ENCODE measurements at regions not wholly inside any gene's neighbourhood (a gene's known extent, or its start where the extent isn't known, plus 50 kb on each side); places are given as distances from the start of the nearest gene placed in this dataset.

GRCh38 chr20:57866250-57867106, 156.7 kb upstream of the PMEPA1 start:
- Histone ChIP-seq H3K4me2 (ENCODE audit: control insufficient read depth, insufficient read depth) (no peak overlapping the region), H3K9me3 (replicated peaks; ENCODE audit: control insufficient read depth, insufficient read depth, low read length) (no peaks in the 10 kb centered on the region), H4K20me1 (ENCODE audit: control insufficient read depth, insufficient read depth) (no peaks in the 10 kb centered on the region), H3K27ac (ENCODE audit: control insufficient read depth, insufficient read depth) (no peak overlapping the region), H2AFZ (ENCODE audit: control insufficient read depth, low read depth, low read length) (no peak overlapping the region), H3K27me3 (replicated peaks in 1 of 2; ENCODE audit: control insufficient read depth in 2 of 2, insufficient read depth in 2 of 2, low read length in 1 of 2) (no peaks in the 10 kb centered on the region; a peak in 1 of 4 replicates), H3K4me1 (ENCODE audit: control insufficient read depth, insufficient read depth, low read length) (no peaks in the 10 kb centered on the region), H3K79me2 (ENCODE audit: control insufficient read depth, insufficient read depth, low read length) (no peaks in the 10 kb centered on the region), H3K9ac (ENCODE audit: control insufficient read depth, insufficient read depth, low read length) (no peak overlapping the region), H3K4me3 (no peak overlapping the region), H3K36me3 (ENCODE audit: control insufficient read depth in 2 of 2, insufficient read depth in 2 of 2, low read length in 1 of 2) (no peaks in the 10 kb centered on the region)
- POLR2A ChIA-PET, result no interaction called here
- CTCF ChIA-PET, result no interaction called here
- no peak for FAIRE-seq
- no peak for DNase-seq (ENCODE audit: low read depth, low spot score)
- WGBS (ENCODE audit: insufficient coverage, insufficient replicate concordance, low lambda C conversion rate, missing lambda C conversion rate), result 40% methylated on average over 6 of the region's 6 CpGs
- SMC1A ChIA-PET (ENCODE audit: uncharacterized antibody, unreplicated experiment), result no interaction called here
- TF ChIP-seq, protein P1, sequence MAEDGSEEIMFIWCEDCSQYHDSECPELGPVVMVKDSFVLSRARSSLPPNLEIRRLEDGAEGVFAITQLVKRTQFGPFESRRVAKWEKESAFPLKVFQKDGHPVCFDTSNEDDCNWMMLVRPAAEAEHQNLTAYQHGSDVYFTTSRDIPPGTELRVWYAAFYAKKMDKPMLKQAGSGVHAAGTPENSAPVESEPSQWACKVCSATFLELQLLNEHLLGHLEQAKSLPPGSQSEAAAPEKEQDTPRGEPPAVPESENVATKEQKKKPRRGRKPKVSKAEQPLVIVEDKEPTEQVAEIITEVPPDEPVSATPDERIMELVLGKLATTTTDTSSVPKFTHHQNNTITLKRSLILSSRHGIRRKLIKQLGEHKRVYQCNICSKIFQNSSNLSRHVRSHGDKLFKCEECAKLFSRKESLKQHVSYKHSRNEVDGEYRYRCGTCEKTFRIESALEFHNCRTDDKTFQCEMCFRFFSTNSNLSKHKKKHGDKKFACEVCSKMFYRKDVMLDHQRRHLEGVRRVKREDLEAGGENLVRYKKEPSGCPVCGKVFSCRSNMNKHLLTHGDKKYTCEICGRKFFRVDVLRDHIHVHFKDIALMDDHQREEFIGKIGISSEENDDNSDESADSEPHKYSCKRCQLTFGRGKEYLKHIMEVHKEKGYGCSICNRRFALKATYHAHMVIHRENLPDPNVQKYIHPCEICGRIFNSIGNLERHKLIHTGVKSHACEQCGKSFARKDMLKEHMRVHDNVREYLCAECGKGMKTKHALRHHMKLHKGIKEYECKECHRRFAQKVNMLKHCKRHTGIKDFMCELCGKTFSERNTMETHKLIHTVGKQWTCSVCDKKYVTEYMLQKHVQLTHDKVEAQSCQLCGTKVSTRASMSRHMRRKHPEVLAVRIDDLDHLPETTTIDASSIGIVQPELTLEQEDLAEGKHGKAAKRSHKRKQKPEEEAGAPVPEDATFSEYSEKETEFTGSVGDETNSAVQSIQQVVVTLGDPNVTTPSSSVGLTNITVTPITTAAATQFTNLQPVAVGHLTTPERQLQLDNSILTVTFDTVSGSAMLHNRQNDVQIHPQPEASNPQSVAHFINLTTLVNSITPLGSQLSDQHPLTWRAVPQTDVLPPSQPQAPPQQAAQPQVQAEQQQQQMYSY (CRISPR knock-in tag; IDR thresholded peaks at IDR 0.05), result no peak
- TF ChIP-seq STAT1 (conservative IDR thresholded peaks at IDR 0.05) (no peak), ATF7 (IDR thresholded peaks at IDR 0.05; ENCODE audit: low read depth) (no peak), TCF3 (IDR thresholded peaks at IDR 0.05; ENCODE audit: borderline replicate concordance, insufficient read depth, low read depth, low read length) (no peak), NFIC (IDR thresholded peaks at IDR 0.05; ENCODE audit: low read depth, low read length) (no peak), JUND (IDR thresholded peaks at IDR 0.05; ENCODE audit: low read depth, low read length) (no peak), CHD1 (IDR thresholded peaks at IDR 0.05; ENCODE audit: low read depth, low read length) (no peak), NBN (IDR thresholded peaks at IDR 0.05) (no peak)
- in situ Hi-C loops (cut with MboI) (no loop called here), intact Hi-C loops (cut with micrococcal nuclease; ENCODE audit: unreplicated experiment) (no loop called here)
- BruUV-seq (replicated peaks), result no TSS peak
- RAD21 ChIA-PET (ENCODE audit: unreplicated experiment), result no interaction called here
- no peak for ATAC-seq

Measured in GM12878 (cell line).